Neuronal stem cell (in vitro differentiated cells): ENCODE measurements at regions not wholly inside any gene's neighbourhood (a gene's known extent, or its start where the extent isn't known, plus 50 kb on each side); places are given as distances from the start of the nearest gene placed in this dataset.
A peak's percentile ranks its signal among the peaks of the same experiment; 100 is the strongest.

Source experiments
- DNase-seq: peaks from one replicate; pipeline ENCODE4 v3.0.0-alpha.2; 2013; ENCODE audit warnings: low spot score
- H2AFZ ChIP-seq: one replicate; pipeline ENCODE4 v1.6.1; 2013; ENCODE audit warnings: mild to moderate bottlenecking, low read length, inconsistent platforms
- H2AK5ac ChIP-seq: 2 replicates; pipeline ENCODE4 v1.6.1; 2013; ENCODE audit warnings: low read depth, mild to moderate bottlenecking, inconsistent platforms, low read length, moderate library complexity, mixed read lengths
- H2BK120ac ChIP-seq: 2 replicates; pipeline ENCODE4 v1.6.1; 2013; ENCODE audit warnings: low read depth, mild to moderate bottlenecking, inconsistent platforms, low read length, moderate library complexity, mixed read lengths
- H2BK12ac ChIP-seq: one replicate; pipeline ENCODE4 v1.6.1; 2013; ENCODE audit warnings: low read length, inconsistent platforms
- H2BK15ac ChIP-seq: 2 replicates; pipeline ENCODE4 v1.6.1; 2013; ENCODE audit warnings: mild to moderate bottlenecking, low read length, inconsistent platforms, mixed read lengths
- H2BK5ac ChIP-seq: one replicate; pipeline ENCODE4 v1.6.1; 2013; ENCODE audit warnings: inconsistent platforms, mild to moderate bottlenecking, low read length, moderate library complexity
- H3K14ac ChIP-seq: one replicate; pipeline ENCODE4 v1.6.1; 2013; ENCODE audit warnings: low read length, inconsistent platforms
- H3K18ac ChIP-seq: 2 replicates; pipeline ENCODE4 v1.6.1; 2013; ENCODE audit warnings: low read length, inconsistent platforms
- H3K23ac ChIP-seq: 2 replicates; pipeline ENCODE4 v1.6.1; 2013; ENCODE audit warnings: low read depth, mild to moderate bottlenecking, mixed read lengths, low read length, inconsistent platforms; ENCODE audit not compliant: poor library complexity
- H3K27ac ChIP-seq: replicated peaks from 3 replicates; pipeline ENCODE4 v1.5.1; 2013; ENCODE audit warnings: low read length, inconsistent platforms
- H3K27me3 ChIP-seq, 3 experiments: 2 replicates each; pipeline ENCODE4 v1.6.1; 2013; ENCODE audit warnings: low read length in 3 of 3, mild to moderate bottlenecking in 2 of 3, inconsistent platforms in 1 of 3, low read depth in 1 of 3, mixed read lengths in 1 of 3, moderate library complexity in 1 of 3; ENCODE audit not compliant: control insufficient read depth in 3 of 3, insufficient read depth in 3 of 3
- H3K36me3 ChIP-seq, 2 donors: replicated peaks in 1 of 2; 2 replicates each; pipeline ENCODE4 v1.6.1; 2013; ENCODE audit warnings: low read length in 2 of 2; ENCODE audit not compliant: control insufficient read depth in 2 of 2, insufficient read depth in 2 of 2
- H3K4ac ChIP-seq: 2 replicates; pipeline ENCODE4 v1.6.1; 2013; ENCODE audit warnings: inconsistent platforms, mild to moderate bottlenecking, low read length, moderate library complexity
- H3K4me1 ChIP-seq, 2 donors: 1 replicate in 1 of 2; 2 replicates in 1 of 2; pipeline ENCODE4 v1.6.1; 2013; ENCODE audit warnings: low read length in 2 of 2, low read depth in 1 of 2; ENCODE audit not compliant: control insufficient read depth in 2 of 2, insufficient read depth in 1 of 2
- H3K4me2 ChIP-seq: one replicate; pipeline ENCODE4 v1.6.1; 2013; ENCODE audit warnings: mild to moderate bottlenecking, low read length, inconsistent platforms; ENCODE audit not compliant: insufficient read depth, poor library complexity, severe bottlenecking
- H3K4me3 ChIP-seq, 2 donors: 2 replicates each; pipeline ENCODE4 v1.5.1; 2013; ENCODE audit warnings: low read length in 2 of 2, mild to moderate bottlenecking in 2 of 2, inconsistent platforms in 1 of 2, moderate library complexity in 1 of 2
- H3K79me1 ChIP-seq: one replicate; pipeline ENCODE4 v1.6.1; 2013; ENCODE audit warnings: low read depth, mild to moderate bottlenecking, inconsistent platforms, low read length, moderate library complexity
- H3K9ac ChIP-seq: one replicate; pipeline ENCODE4 v1.6.1; 2013; ENCODE audit warnings: mild to moderate bottlenecking, low read depth, low read length, inconsistent platforms; ENCODE audit not compliant: poor library complexity
- H3K9me3 ChIP-seq, 2 donors: replicated peaks in 1 of 2; 2 replicates each; pipeline versions ENCODE3 to v1.6.1; 2013; ENCODE audit warnings: low read length in 2 of 2, mild to moderate bottlenecking in 2 of 2, inconsistent platforms in 1 of 2, low read depth in 1 of 2, mixed read lengths in 1 of 2, moderate library complexity in 1 of 2; ENCODE audit not compliant: control insufficient read depth in 2 of 2, insufficient read depth in 1 of 2
- H4K8ac ChIP-seq: one replicate; pipeline ENCODE4 v1.6.1; 2013; ENCODE audit warnings: low read depth, mild to moderate bottlenecking, inconsistent platforms, low read length, moderate library complexity
- H4K91ac ChIP-seq: one replicate; pipeline ENCODE4 v1.6.1; 2013; ENCODE audit warnings: low read length, low read depth, mild to moderate bottlenecking, inconsistent platforms; ENCODE audit not compliant: poor library complexity
- WGBS, 2 donors: extraction: QIAGEN DNeasy Blood & Tissue Kit; methylation state at CpG; one replicate each; pipeline ENCODE4 v1.1.7; 2013; ENCODE audit warnings: missing lambda C conversion rate in 2 of 2, mixed read lengths in 1 of 2; ENCODE audit not compliant: insufficient read length in 2 of 2, insufficient replicate concordance in 1 of 2; ENCODE audit errors: extremely low coverage in 2 of 2; 5-methylcytosine and 5-hydroxymethylcytosine counted together

DNA sequence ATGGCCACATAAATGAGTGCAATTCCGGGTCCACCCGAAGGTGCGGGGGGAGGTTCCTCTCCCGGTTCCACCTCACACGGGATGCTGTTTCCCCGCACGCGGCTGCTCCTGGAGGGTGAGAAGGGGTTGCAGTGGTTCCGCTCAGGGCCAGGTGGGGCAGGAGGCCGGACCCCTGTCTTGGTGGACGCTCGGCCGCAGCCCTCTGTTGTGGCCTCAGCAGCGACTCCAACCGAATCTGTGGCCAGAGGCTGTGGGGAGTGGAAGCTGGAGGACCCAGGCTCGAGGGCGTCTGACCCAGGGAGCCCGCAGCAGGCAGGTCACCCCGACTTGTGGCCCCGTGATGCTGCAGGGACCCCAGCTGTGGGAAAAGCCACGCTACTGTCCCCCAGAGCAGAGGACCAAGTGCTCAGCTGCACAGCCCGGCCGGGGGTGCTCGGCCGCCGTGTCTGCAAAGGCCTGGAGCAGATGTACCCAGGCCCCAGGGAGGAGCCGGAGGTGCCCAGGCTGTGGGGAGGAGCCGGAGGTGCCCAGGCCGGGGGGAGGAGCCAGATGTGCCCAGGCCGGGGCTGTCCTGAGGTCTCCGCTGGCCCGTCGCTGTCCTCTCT, 83.9 kb downstream of the RTP5 start:
- Histone ChIP-seq H3K14ac (no peak overlapping the region), H4K8ac (no peak overlapping the region), H3K23ac (no peak overlapping the region), H2AK5ac (peak overlapping the region; percentile 50), H3K4me2 (no peak overlapping the region), H3K79me1 (peaks cover 6% of the 10 kb centered on the region), H2BK12ac (no peak overlapping the region), H2BK120ac (no peak overlapping the region), H3K9me3 (peaks cover 0 to 4% of the 10 kb centered on the region in 2 donors), H3K4ac (no peak overlapping the region), H2AFZ (no peak overlapping the region), H3K4me3 (no peak overlapping the region), H3K4me1 (peaks cover 0 to 5% of the 10 kb centered on the region in 2 donors), H3K36me3 (no peaks in the 10 kb centered on the region), H3K27me3 (peaks cover 0 to 1% (median 0%) of the 10 kb centered on the region in 3 experiments), H2BK15ac (peak overlapping the region; percentile 31), H3K27ac (no peak overlapping the region), H3K9ac (peak overlapping the region; percentile 15), H2BK5ac (no peak overlapping the region), H3K18ac (peak overlapping the region; percentile 45), H4K91ac (no peak overlapping the region)
- no CpG with 5 or more reads among the region's 33 CpGs for WGBS, 2 donors
- DNase-seq, result no peak

- no peak overlapping the region for H3K9ac ChIP-seq
- peak overlapping the region in 1 of 2 donors; percentile 36 for H3K4me3 ChIP-seq
- peaks cover 3% of the 10 kb centered on the region for H3K79me1 ChIP-seq
- H2AK5ac ChIP-seq, result no peak overlapping the region
- H3K36me3 ChIP-seq, result no peaks in the 10 kb centered on the region
- no CpG with 5 or more reads among the region's 13 CpGs for WGBS, 2 donors
- H3K14ac ChIP-seq, result no peak overlapping the region
- H3K18ac ChIP-seq, result peak overlapping the region; percentile 60
- DNase-seq, result no peak
- H2BK12ac ChIP-seq, result peak overlapping the region; percentile 82
- no peak overlapping the region for H3K4me2 ChIP-seq
- H3K4ac ChIP-seq, result no peak overlapping the region
- no peak overlapping the region for H2AFZ ChIP-seq
- H2BK15ac ChIP-seq, result no peak overlapping the region
- no peaks in the 10 kb centered on the region for H3K27me3 ChIP-seq
- no peak overlapping the region for H3K27ac ChIP-seq
- H2BK120ac ChIP-seq, result no peak overlapping the region
- no peak overlapping the region for H2BK5ac ChIP-seq
- peak overlapping the region; percentile 26 for H4K8ac ChIP-seq
- peak overlapping the region; percentile 6 for H3K23ac ChIP-seq
- no peak overlapping the region for H4K91ac ChIP-seq
- peaks cover 0 to 2% of the 10 kb centered on the region in 2 donors for H3K9me3 ChIP-seq
- no peaks in the 10 kb centered on the region for H3K4me1 ChIP-seq
Observed at GRCh38 chr2:241956521-241957110, 87.1 kb downstream of the RTP5 start.

GRCh38 chr2:241957276-241957675, 87.7 kb downstream of the RTP5 start:
- Histone ChIP-seq H4K91ac (no peak overlapping the region), H3K79me1 (peaks cover 3% of the 10 kb centered on the region), H2AK5ac (no peak overlapping the region), H2BK12ac (no peak overlapping the region), H3K18ac (no peak overlapping the region), H3K4me1 (no peaks in the 10 kb centered on the region), H3K9ac (no peak overlapping the region), H4K8ac (no peak overlapping the region), H2BK120ac (no peak overlapping the region), H3K27ac (no peak overlapping the region), H3K23ac (no peak overlapping the region), H3K27me3 (no peaks in the 10 kb centered on the region), H2BK5ac (no peak overlapping the region), H3K4ac (no peak overlapping the region), H2BK15ac (no peak overlapping the region), H3K4me2 (no peak overlapping the region), H3K36me3 (no peaks in the 10 kb centered on the region), H3K14ac (no peak overlapping the region), H3K4me3 (no peak overlapping the region), H3K9me3 (peaks cover 0 to 2% of the 10 kb centered on the region in 2 donors), H2AFZ (no peak overlapping the region)
- no CpG with 5 or more reads among the region's 14 CpGs for WGBS, 2 donors
- DNase-seq, result no peak

GRCh38 chr2:241958818-241959545, 89.5 kb downstream of the RTP5 start:
- Histone ChIP-seq H3K18ac (no peak overlapping the region), H3K23ac (no peak overlapping the region), H3K4me1 (no peaks in the 10 kb centered on the region), H2BK5ac (no peak overlapping the region), H3K27ac (no peak overlapping the region), H2BK12ac (no peak overlapping the region), H3K14ac (no peak overlapping the region), H3K9ac (no peak overlapping the region), H3K79me1 (peaks cover 3% of the 10 kb centered on the region), H4K8ac (no peak overlapping the region), H3K9me3 (peaks cover 0 to 2% of the 10 kb centered on the region in 2 donors), H4K91ac (no peak overlapping the region), H3K36me3 (no peaks in the 10 kb centered on the region), H3K27me3 (no peaks in the 10 kb centered on the region), H3K4me3 (no peak overlapping the region), H3K4me2 (no peak overlapping the region), H2BK15ac (no peak overlapping the region), H2BK120ac (no peak overlapping the region), H2AFZ (no peak overlapping the region), H3K4ac (no peak overlapping the region), H2AK5ac (no peak overlapping the region)
- no peak for DNase-seq
- no CpG with 5 or more reads among the region's 21 CpGs for WGBS, 2 donors
